Spleen (tissue), 11 donors: ENCODE measurements at regions not wholly inside any gene's neighbourhood (a gene's known extent, or its start where the extent isn't known, plus 50 kb on each side); places are given as distances from the start of the nearest gene placed in this dataset.

Source experiments
- DNase-seq: peaks from one replicate; pipeline ENCODE4 v3.0.0-alpha.2; 2020
- H3K27ac ChIP-seq, 8 donors: fragments of 200-600 bp; sonication (generic) in 7 of 8; 1 replicate in 4 of 8; 2 replicates in 4 of 8; pipeline versions ENCODE4 v1.5.0 to v1.8.0; 2016 to 2021; ENCODE audit warnings: inconsistent platforms in 4 of 8, mild to moderate bottlenecking in 4 of 8, moderate library complexity in 1 of 8
- H3K27me3 ChIP-seq, 7 donors: fragments of 200-600 bp; sonication (generic) in 6 of 7; replicated peaks in 1 of 7; 1 replicate in 4 of 7; 2 replicates in 3 of 7; pipeline versions ENCODE4 v1.5.0 to v1.8.0; 2016 to 2021; ENCODE audit warnings: inconsistent platforms in 3 of 7, mild to moderate bottlenecking in 1 of 7
- H3K36me3 ChIP-seq, 6 donors: fragments of 200-600 bp; sonication (generic) in 5 of 6; 1 replicate in 4 of 6; 2 replicates in 2 of 6; pipeline versions ENCODE4 v1.5.0 to v1.8.0; 2016 to 2021; ENCODE audit warnings: inconsistent platforms in 2 of 6
- H3K4me1 ChIP-seq, 6 donors: fragments of 200-600 bp; sonication (generic) in 5 of 6; 1 replicate in 3 of 6; 2 replicates in 3 of 6; pipeline versions ENCODE4 v1.5.0 to v1.8.0; 2016 to 2021; ENCODE audit warnings: inconsistent platforms in 3 of 6
- H3K4me3 ChIP-seq, 8 donors: fragments of 200-600 bp; sonication (generic) in 7 of 8; 1 replicate in 4 of 8; 2 replicates in 4 of 8; pipeline versions ENCODE4 v1.5.0 to v1.8.0; 2016 to 2021; ENCODE audit warnings: inconsistent platforms in 4 of 8, mild to moderate bottlenecking in 4 of 8, moderate library complexity in 2 of 8
- H3K9me3 ChIP-seq, 8 donors: fragments of 200-600 bp; sonication (generic) in 7 of 8; 1 replicate in 4 of 8; 2 replicates in 4 of 8; pipeline versions ENCODE4 v1.5.0 to v1.8.0; 2016 to 2021; ENCODE audit warnings: inconsistent platforms in 4 of 8
- POLR2A ChIP-seq, 3 donors: fragments of 450-650 bp; IDR thresholded peaks; one replicate each; pipeline ENCODE4 v1.5.1; 2017; ENCODE audit warnings: antibody characterized with exemption in 3 of 3, mild to moderate bottlenecking in 1 of 3
- POLR2AphosphoS5 ChIP-seq, 3 donors: sonication (generic); formaldehyde crosslinking; IDR thresholded peaks; one replicate each; pipeline ENCODE4 v1.5.1; 2017; ENCODE audit warnings: antibody characterized with exemption in 3 of 3
- WGBS, 5 donors: extraction: QIAGEN DNeasy Blood & Tissue Kit in 3 of 5; methylation state at CpG; one replicate each; pipeline versions ENCODE4 v1.1.5 to v1.1.7; 2013 to 2018; 5-methylcytosine and 5-hydroxymethylcytosine counted together
- intact Hi-C: fragments of 100-400 bp; cut with DNase I; formaldehyde crosslinking; loops from one replicate; pipeline ENCODE4 v1.15.0; 2023; ENCODE audit warnings: low total_unique reads
- TF ChIP-seq, protein P1 (sequence below), 11 experiments: fragments of 200-600 bp in 7 of 11; fragments of 450-650 bp in 4 of 11; sonication (generic) in 4 of 11; IDR thresholded peaks in 8 of 11; conservative IDR thresholded peaks in 3 of 11; 1 replicate in 7 of 11; 2 replicates in 4 of 11; pipeline versions ENCODE4 v1.4.0 to v1.8.0; 2016 to 2021; ENCODE audit warnings: antibody characterized with exemption in 11 of 11, inconsistent platforms in 4 of 11, mild to moderate bottlenecking in 1 of 11
- donor health status: healthy with polysubstance abuse.
- donor health status: DM: no; HTN: no; CAD: no; lungs with moderate emphysema.
- donor health status: DM: no; HTN: no; CAD: no.
- donor health status: Bipolar disorder and iron deficiency.
- donor health status: healthy.
- donor health status: DM: no; HTN: no; CAD: no.
- donor health status: DM: yes; HTN: yes; CAD: no.

DNA sequence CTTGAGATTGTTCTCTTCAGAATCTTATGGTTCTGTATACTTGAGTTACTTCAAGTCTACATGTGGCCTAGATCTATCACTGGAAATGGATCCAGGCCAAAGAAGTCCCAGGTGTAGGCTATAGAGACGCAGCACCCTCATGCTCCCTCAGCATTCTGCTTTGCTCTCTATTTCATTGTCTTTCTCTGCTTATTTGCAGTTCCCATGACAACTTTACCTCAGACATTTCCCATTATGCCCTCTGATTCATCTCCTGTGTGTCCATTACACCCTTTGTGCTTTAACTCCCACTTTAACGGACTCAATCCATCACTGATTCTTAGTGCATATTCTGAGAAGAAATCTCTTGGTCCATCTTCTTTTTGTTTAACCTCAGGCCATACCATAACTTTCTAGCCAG, 236.9 kb upstream of the NRIP1 start:
- TF ChIP-seq, protein P1, sequence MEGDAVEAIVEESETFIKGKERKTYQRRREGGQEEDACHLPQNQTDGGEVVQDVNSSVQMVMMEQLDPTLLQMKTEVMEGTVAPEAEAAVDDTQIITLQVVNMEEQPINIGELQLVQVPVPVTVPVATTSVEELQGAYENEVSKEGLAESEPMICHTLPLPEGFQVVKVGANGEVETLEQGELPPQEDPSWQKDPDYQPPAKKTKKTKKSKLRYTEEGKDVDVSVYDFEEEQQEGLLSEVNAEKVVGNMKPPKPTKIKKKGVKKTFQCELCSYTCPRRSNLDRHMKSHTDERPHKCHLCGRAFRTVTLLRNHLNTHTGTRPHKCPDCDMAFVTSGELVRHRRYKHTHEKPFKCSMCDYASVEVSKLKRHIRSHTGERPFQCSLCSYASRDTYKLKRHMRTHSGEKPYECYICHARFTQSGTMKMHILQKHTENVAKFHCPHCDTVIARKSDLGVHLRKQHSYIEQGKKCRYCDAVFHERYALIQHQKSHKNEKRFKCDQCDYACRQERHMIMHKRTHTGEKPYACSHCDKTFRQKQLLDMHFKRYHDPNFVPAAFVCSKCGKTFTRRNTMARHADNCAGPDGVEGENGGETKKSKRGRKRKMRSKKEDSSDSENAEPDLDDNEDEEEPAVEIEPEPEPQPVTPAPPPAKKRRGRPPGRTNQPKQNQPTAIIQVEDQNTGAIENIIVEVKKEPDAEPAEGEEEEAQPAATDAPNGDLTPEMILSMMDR (IDR thresholded peaks at IDR 0.05 in 8 of 11, conservative IDR thresholded peaks at IDR 0.05 in 3 of 11), result no peak
- TF ChIP-seq POLR2AphosphoS5 (IDR thresholded peaks at IDR 0.05), result no peak
- TF ChIP-seq POLR2A (IDR thresholded peaks at IDR 0.05), result no peak
- Histone ChIP-seq H3K4me1 (peaks cover 0 to 8% (median 0%) of the 10 kb centered on the region in 6 donors), H3K4me3 (no peak overlapping the region), H3K27me3 (no peaks in the 10 kb centered on the region), H3K9me3 (peaks cover 0 to 17% (median 11%) of the 10 kb centered on the region in 8 donors), H3K27ac (no peak overlapping the region), H3K36me3 (no peaks in the 10 kb centered on the region)
- intact Hi-C loops, result no loop called here
- 91 to 95% (median 93%) methylated on average over 2 of the region's 2 CpGs for WGBS, 5 donors
- DNase-seq, result no peak

DNA sequence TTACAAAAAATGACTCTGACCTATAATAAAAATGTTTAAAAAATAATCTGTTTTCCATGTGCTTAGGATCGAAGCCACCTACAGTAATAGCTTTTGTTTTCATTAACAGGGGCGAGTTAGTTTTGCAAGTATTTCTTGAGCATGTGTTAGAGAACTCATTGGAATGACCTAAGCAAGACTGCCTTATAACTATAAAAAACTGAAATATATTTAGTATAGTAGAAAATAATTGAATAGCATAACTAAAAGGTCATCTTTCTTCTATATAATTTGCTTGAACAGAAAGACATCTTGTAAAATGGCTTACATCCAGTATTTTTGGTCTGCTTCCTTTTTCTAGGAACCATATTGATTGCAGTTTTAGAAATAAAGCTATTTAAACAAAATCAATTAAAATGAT, 241.5 kb upstream of the NRIP1 start:
- intact Hi-C loops, result no loop called here
- TF ChIP-seq, protein P1 (IDR thresholded peaks at IDR 0.05 in 8 of 11, conservative IDR thresholded peaks at IDR 0.05 in 3 of 11), result no peak
- TF ChIP-seq POLR2AphosphoS5 (IDR thresholded peaks at IDR 0.05), result no peak
- no peaks in the 10 kb centered on the region for H3K36me3 ChIP-seq
- H3K4me1 ChIP-seq, result no peaks in the 10 kb centered on the region
- H3K9me3 ChIP-seq, result peaks cover 0 to 8% (median 4%) of the 10 kb centered on the region in 8 donors
- H3K27me3 ChIP-seq, result no peaks in the 10 kb centered on the region
- no peak overlapping the region for H3K27ac ChIP-seq
- DNase-seq, result no peak
- 87 to 96% (median 88%) methylated on average over 2 of the region's 2 CpGs for WGBS, 5 donors
- no peak overlapping the region for H3K4me3 ChIP-seq

DNA sequence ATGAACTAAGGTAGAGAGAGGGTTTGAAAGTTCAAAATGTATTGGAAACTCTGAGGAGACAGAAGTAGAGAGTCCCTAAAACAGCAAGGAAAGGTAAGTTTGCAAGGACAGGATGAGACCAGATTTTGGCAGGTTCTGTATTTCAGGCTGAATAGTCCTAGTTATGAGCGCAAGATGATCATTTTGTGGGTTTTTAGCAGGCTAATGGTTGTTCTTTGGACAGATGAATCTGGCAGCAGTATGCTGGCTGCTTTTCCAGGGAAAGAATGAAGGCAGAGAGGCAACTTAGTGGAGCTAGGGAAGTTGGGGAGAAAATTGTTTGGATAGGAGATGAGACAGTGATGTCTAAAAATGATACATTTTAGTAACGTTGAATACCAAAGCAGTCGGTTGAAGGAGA, 243.5 kb upstream of the NRIP1 start:
- whole genome bisulfite sequencing, 5 donors, result 88 to 97% (median 91%) methylated on average over 3 of the region's 3 CpGs
- Histone ChIP-seq H3K36me3 (no peaks in the 10 kb centered on the region), H3K4me1 (no peaks in the 10 kb centered on the region), H3K9me3 (no peaks in the 10 kb centered on the region), H3K4me3 (no peak overlapping the region), H3K27ac (no peak overlapping the region), H3K27me3 (no peaks in the 10 kb centered on the region)
- no peak for DNase-seq
- TF ChIP-seq, protein P1 (IDR thresholded peaks at IDR 0.05 in 8 of 11, conservative IDR thresholded peaks at IDR 0.05 in 3 of 11), result no peak
- TF ChIP-seq POLR2AphosphoS5 (IDR thresholded peaks at IDR 0.05) (no peak), POLR2A (IDR thresholded peaks at IDR 0.05) (no peak)
- intact Hi-C loops, result no loop called here

DNA sequence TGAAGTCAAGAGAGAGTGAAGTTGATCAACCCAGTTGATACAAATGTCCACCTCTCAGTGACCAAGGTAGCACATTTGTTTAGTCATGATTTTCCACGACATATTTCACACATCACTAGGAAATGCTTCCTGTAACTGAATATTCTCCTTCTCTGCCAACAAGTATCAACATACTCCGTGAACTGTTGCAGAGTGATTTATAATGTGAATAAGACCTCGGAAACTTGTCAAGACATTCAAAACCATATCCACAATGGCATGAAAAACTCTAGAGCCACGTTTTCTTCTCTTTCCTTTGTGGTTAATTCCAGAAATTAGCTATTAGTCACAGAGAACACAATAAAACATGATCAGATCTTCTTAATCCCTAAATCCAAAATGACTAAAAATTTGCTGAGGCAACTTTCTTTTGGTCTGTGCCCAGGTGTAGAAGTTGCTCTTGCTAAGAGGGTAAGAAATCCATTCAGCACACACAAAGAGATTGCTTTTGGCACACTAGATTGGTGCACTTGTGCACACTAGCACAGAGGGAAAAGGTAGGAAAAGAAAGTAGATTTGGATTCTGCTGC, 244.3 kb upstream of the NRIP1 start:
- WGBS, 5 donors, result 43 to 59% (median 53%) methylated on average over 4 of the region's 4 CpGs
- DNase-seq, result no peak
- H3K27ac ChIP-seq, result no peak overlapping the region
- no peak for TF ChIP-seq POLR2AphosphoS5 (IDR thresholded peaks at IDR 0.05)
- TF ChIP-seq, protein P1 (IDR thresholded peaks at IDR 0.05 in 8 of 11, conservative IDR thresholded peaks at IDR 0.05 in 3 of 11), result no peak
- TF ChIP-seq POLR2A (IDR thresholded peaks at IDR 0.05), result no peak
- no peaks in the 10 kb centered on the region for H3K4me1 ChIP-seq
- no peaks in the 10 kb centered on the region for H3K9me3 ChIP-seq
- no peak overlapping the region for H3K4me3 ChIP-seq
- no peaks in the 10 kb centered on the region for H3K27me3 ChIP-seq
- intact Hi-C loops, result no loop called here
- H3K36me3 ChIP-seq, result no peaks in the 10 kb centered on the region
